IgD-negative memory B cell (primary cell): ENCODE measurements at regions not wholly inside any gene's neighbourhood (a gene's known extent, or its start where the extent isn't known, plus 50 kb on each side); places are given as distances from the start of the nearest gene placed in this dataset.
"Not testable (repeated sequence)": the region's sequence is repeated elsewhere in the genome, so short reads cannot be mapped to it uniquely, and the experiment has no call there.

Experiments
- H3K27ac Mint-ChIP-seq, 3 donors: one replicate each; pipeline ENCODE4 v1.8.0; 2020 to 2022; ENCODE audit warnings: mild to moderate bottlenecking in 3 of 3, mixed read lengths in 3 of 3, moderate library complexity in 1 of 3
- H3K27me3 Mint-ChIP-seq: one replicate; pipeline ENCODE4 v1.8.0; 2021; ENCODE audit warnings: mixed read lengths
- H3K36me3 Mint-ChIP-seq: one replicate; pipeline ENCODE4 v1.8.0; 2020; ENCODE audit warnings: mild to moderate bottlenecking, mixed read lengths
- H3K4me1 Mint-ChIP-seq, 3 donors: one replicate each; pipeline ENCODE4 v1.8.0; 2020 to 2022; ENCODE audit warnings: mixed read lengths in 3 of 3, mild to moderate bottlenecking in 1 of 3
- H3K4me3 Mint-ChIP-seq, 4 donors: one replicate each; pipeline ENCODE4 v1.8.0; 2020 to 2022; ENCODE audit warnings: mild to moderate bottlenecking in 4 of 4, mixed read lengths in 4 of 4, moderate library complexity in 3 of 4
- H3K9me3 Mint-ChIP-seq, 3 donors: one replicate each; pipeline ENCODE4 v1.8.0; 2020 to 2021; ENCODE audit warnings: mixed read lengths in 3 of 3, mild to moderate bottlenecking in 1 of 3

GRCh38 chr4:111952688-111953087 is 192.6 kb upstream of the FAM241A start:
- no peak overlapping the region for H3K4me3 Mint-ChIP-seq
- no peaks in the 10 kb centered on the region for H3K36me3 Mint-ChIP-seq
- H3K27ac Mint-ChIP-seq: no peak overlapping the region

GRCh38 chr4:111954550-111954949 is 190.7 kb upstream of the FAM241A start:
- Mint-ChIP-seq H3K27me3 (no peaks in the 10 kb centered on the region), H3K9me3 (peaks cover 0 to 4% (median 0%) of the 10 kb centered on the region in 3 donors), H3K4me3 (no peak overlapping the region), H3K36me3 (no peaks in the 10 kb centered on the region), H3K4me1 (no peaks in the 10 kb centered on the region), H3K27ac (no peak overlapping the region)

More at GRCh38 chr4:111952688-111953087, 192.6 kb upstream of the FAM241A start:
- Mint-ChIP-seq H3K4me1 (no peaks in the 10 kb centered on the region), H3K9me3 (peaks cover 0 to 4% (median 0%) of the 10 kb centered on the region in 3 donors), H3K27me3 (no peaks in the 10 kb centered on the region)

GRCh38 chr4:111955001-111955400 is 190.3 kb upstream of the FAM241A start:
- H3K9me3 Mint-ChIP-seq: no peaks in the 10 kb centered on the region
- no peaks in the 10 kb centered on the region for H3K27me3 Mint-ChIP-seq
- no peak overlapping the region for H3K27ac Mint-ChIP-seq
- H3K36me3 Mint-ChIP-seq: no peaks in the 10 kb centered on the region
- peaks cover 0 to 1% (median under 1%) of the 10 kb centered on the region in 3 donors for H3K4me1 Mint-ChIP-seq
- no peak overlapping the region for H3K4me3 Mint-ChIP-seq

GRCh38 chr4:111957116-111957515 is 188.1 kb upstream of the FAM241A start:
- Mint-ChIP-seq H3K36me3 (no peaks in the 10 kb centered on the region), H3K4me1 (peaks cover 0 to 2% (median 2%) of the 10 kb centered on the region in 3 donors), H3K27me3 (no peaks in the 10 kb centered on the region), H3K9me3 (no peaks in the 10 kb centered on the region), H3K4me3 (no peak overlapping the region), H3K27ac (no peak overlapping the region)

GRCh38 chr4:111957997-111958396 is 187.3 kb upstream of the FAM241A start:
- Mint-ChIP-seq H3K4me3 (no peak overlapping the region), H3K36me3 (no peaks in the 10 kb centered on the region), H3K4me1 (peaks cover 0 to 2% (median 2%) of the 10 kb centered on the region in 3 donors), H3K9me3 (no peaks in the 10 kb centered on the region), H3K27me3 (no peaks in the 10 kb centered on the region), H3K27ac (no peak overlapping the region)

- Mint-ChIP-seq H3K27ac (no peak overlapping the region), H3K4me3 (no peak overlapping the region), H3K36me3 (no peaks in the 10 kb centered on the region), H3K4me1 (peaks cover 0 to 4% (median 2%) of the 10 kb centered on the region in 3 donors), H3K27me3 (no peaks in the 10 kb centered on the region), H3K9me3 (no peaks in the 10 kb centered on the region)
Measured at GRCh38 chr4:111959222-111959621, 186.0 kb upstream of the FAM241A start.

- no peaks in the 10 kb centered on the region for H3K36me3 Mint-ChIP-seq
- peaks cover 0 to 4% (median 2%) of the 10 kb centered on the region in 3 donors for H3K4me1 Mint-ChIP-seq
- no peaks in the 10 kb centered on the region for H3K27me3 Mint-ChIP-seq
- no peaks in the 10 kb centered on the region for H3K9me3 Mint-ChIP-seq
- no peak overlapping the region for H3K27ac Mint-ChIP-seq
- H3K4me3 Mint-ChIP-seq: no peak overlapping the region
Measured at GRCh38 chr4:111960241-111960667, 185.0 kb upstream of the FAM241A start.

- not testable (repeated sequence) for H3K4me3 Mint-ChIP-seq, H3K4me1 Mint-ChIP-seq, H3K36me3 Mint-ChIP-seq, H3K27ac Mint-ChIP-seq, H3K27me3 Mint-ChIP-seq, H3K9me3 Mint-ChIP-seq
Measured at GRCh38 chr4:111961026-111961425, 184.2 kb upstream of the FAM241A start.

- Mint-ChIP-seq H3K27me3 (no peaks in the 10 kb centered on the region), H3K4me3 (no peak overlapping the region), H3K4me1 (peaks cover 0 to 4% (median 2%) of the 10 kb centered on the region in 3 donors), H3K27ac (no peak overlapping the region), H3K9me3 (no peaks in the 10 kb centered on the region), H3K36me3 (no peaks in the 10 kb centered on the region)
Measured at GRCh38 chr4:111961809-111962208, 183.4 kb upstream of the FAM241A start.

- no peak overlapping the region for H3K4me3 Mint-ChIP-seq
- H3K36me3 Mint-ChIP-seq: no peaks in the 10 kb centered on the region
- peaks cover 0 to under 1% (median 0%) of the 10 kb centered on the region in 3 donors for H3K9me3 Mint-ChIP-seq
- H3K4me1 Mint-ChIP-seq: peaks cover 0 to 4% (median 2%) of the 10 kb centered on the region in 3 donors
- H3K27ac Mint-ChIP-seq: no peak overlapping the region
- no peaks in the 10 kb centered on the region for H3K27me3 Mint-ChIP-seq
Measured at GRCh38 chr4:111963158-111963700, 182.0 kb upstream of the FAM241A start.

GRCh38 chr4:111977419-111977965 is 167.8 kb upstream of the FAM241A start:
- no peaks in the 10 kb centered on the region for H3K4me1 Mint-ChIP-seq
- H3K9me3 Mint-ChIP-seq: peaks cover 1 to 11% (median 9%) of the 10 kb centered on the region in 3 donors
- H3K27ac Mint-ChIP-seq: peak overlapping the region in 1 of 3 donors; percentile 85
- peaks cover 13% of the 10 kb centered on the region for H3K27me3 Mint-ChIP-seq
- H3K36me3 Mint-ChIP-seq: peaks cover 2% of the 10 kb centered on the region
- H3K4me3 Mint-ChIP-seq: no peak overlapping the region

- no peaks in the 10 kb centered on the region for H3K36me3 Mint-ChIP-seq
- H3K4me1 Mint-ChIP-seq: no peaks in the 10 kb centered on the region
- no peak overlapping the region for H3K27ac Mint-ChIP-seq
- H3K4me3 Mint-ChIP-seq: no peak overlapping the region
- H3K27me3 Mint-ChIP-seq: peaks cover 11% of the 10 kb centered on the region
- H3K9me3 Mint-ChIP-seq: peaks cover 0 to 6% (median 4%) of the 10 kb centered on the region in 3 donors
Measured at GRCh38 chr4:111979921-111980320, 165.3 kb upstream of the FAM241A start.

GRCh38 chr4:111982089-111982488 is 163.2 kb upstream of the FAM241A start:
- H3K4me3 Mint-ChIP-seq: no peak overlapping the region
- no peaks in the 10 kb centered on the region for H3K9me3 Mint-ChIP-seq
- H3K36me3 Mint-ChIP-seq: no peaks in the 10 kb centered on the region
- H3K27ac Mint-ChIP-seq: no peak overlapping the region
- H3K4me1 Mint-ChIP-seq: no peaks in the 10 kb centered on the region
- peaks cover 3% of the 10 kb centered on the region for H3K27me3 Mint-ChIP-seq

- Mint-ChIP-seq H3K36me3 (no peaks in the 10 kb centered on the region), H3K4me3 (no peak overlapping the region), H3K27ac (no peak overlapping the region), H3K9me3 (no peaks in the 10 kb centered on the region), H3K27me3 (no peaks in the 10 kb centered on the region), H3K4me1 (no peaks in the 10 kb centered on the region)
Measured at GRCh38 chr4:111984169-111984819, 161.0 kb upstream of the FAM241A start.

GRCh38 chr4:111985426-111985825 is 159.8 kb upstream of the FAM241A start:
- Mint-ChIP-seq H3K27me3 (no peaks in the 10 kb centered on the region), H3K9me3 (no peaks in the 10 kb centered on the region), H3K27ac (no peak overlapping the region), H3K36me3 (no peaks in the 10 kb centered on the region), H3K4me1 (no peaks in the 10 kb centered on the region), H3K4me3 (no peak overlapping the region)

GRCh38 chr4:111986095-111986494 is 159.2 kb upstream of the FAM241A start:
- H3K9me3 Mint-ChIP-seq: no peaks in the 10 kb centered on the region
- H3K4me1 Mint-ChIP-seq: peaks cover 2% of the 10 kb centered on the region in 3 donors
- H3K27ac Mint-ChIP-seq: no peak overlapping the region
- no peaks in the 10 kb centered on the region for H3K36me3 Mint-ChIP-seq
- no peak overlapping the region for H3K4me3 Mint-ChIP-seq
- peaks cover 2% of the 10 kb centered on the region for H3K27me3 Mint-ChIP-seq
